ENCODE measurements at regions not wholly inside any gene's neighbourhood (a gene's known extent, or its start where the extent isn't known, plus 50 kb on each side); places are given as distances from the start of the nearest gene placed in this dataset.

- no peak for TF ChIP-seq CTCF (IDR thresholded peaks at IDR 0.05; ENCODE audit: low read depth, low read length)
- no peak for TF ChIP-seq EZH2phosphoT487 (IDR thresholded peaks at IDR 0.05; ENCODE audit: low read depth)
Measured at GRCh38 chr4:125254106-125254505, 60.6 kb upstream of the FAT4 start.

Measured in OCI-LY3 (cell line).